Nephron progenitor cell (in vitro differentiated cells): ENCODE measurements at regions not wholly inside any gene's neighbourhood (a gene's known extent, or its start where the extent isn't known, plus 50 kb on each side); places are given as distances from the start of the nearest gene placed in this dataset.

ENCODE experiments used
- DNase-seq: peaks from one replicate; pipeline ENCODE4 v3.0.0; 2021
- H3K27ac Mint-ChIP-seq: 2 replicates; pipeline ENCODE4 v1.8.0; 2021; ENCODE audit warnings: mild to moderate bottlenecking, moderate library complexity, mixed read lengths
- H3K27me3 Mint-ChIP-seq: 2 replicates; pipeline ENCODE4 v1.8.0; 2021; ENCODE audit warnings: mild to moderate bottlenecking, low read depth, mixed read lengths; ENCODE audit not compliant: poor library complexity
- H3K36me3 Mint-ChIP-seq: 2 replicates; pipeline ENCODE4 v1.8.0; 2021; ENCODE audit warnings: low read depth, mixed read lengths
- H3K4me1 Mint-ChIP-seq: 2 replicates; pipeline ENCODE4 v1.8.0; 2021; ENCODE audit warnings: mixed read lengths
- H3K4me3 Mint-ChIP-seq: 2 replicates; pipeline ENCODE4 v1.8.0; 2021; ENCODE audit warnings: mild to moderate bottlenecking, moderate library complexity, mixed read lengths
- H3K9me3 Mint-ChIP-seq: 2 replicates; pipeline ENCODE4 v1.8.0; 2021; ENCODE audit warnings: mild to moderate bottlenecking, moderate library complexity, mixed read lengths
- CTCF ChIP-seq: fragments of 200-600 bp; sonication (generic); IDR thresholded peaks from 2 replicates; pipeline ENCODE4 v1.5.0; 2021; ENCODE audit warnings: antibody characterized with exemption

- peaks cover 5% of the 10 kb centered on the region for H3K9me3 Mint-ChIP-seq
- no peaks in the 10 kb centered on the region for H3K36me3 Mint-ChIP-seq
- no peak for TF ChIP-seq CTCF
- DNase-seq, result no peak
- H3K27ac Mint-ChIP-seq, result no peak overlapping the region
- H3K4me1 Mint-ChIP-seq, result no peaks in the 10 kb centered on the region
- no peak overlapping the region for H3K4me3 Mint-ChIP-seq
- peaks cover 4% of the 10 kb centered on the region for H3K27me3 Mint-ChIP-seq
Observed at GRCh38 chr13:38147050-38147449, 202.6 kb upstream of the UFM1 start.

DNA sequence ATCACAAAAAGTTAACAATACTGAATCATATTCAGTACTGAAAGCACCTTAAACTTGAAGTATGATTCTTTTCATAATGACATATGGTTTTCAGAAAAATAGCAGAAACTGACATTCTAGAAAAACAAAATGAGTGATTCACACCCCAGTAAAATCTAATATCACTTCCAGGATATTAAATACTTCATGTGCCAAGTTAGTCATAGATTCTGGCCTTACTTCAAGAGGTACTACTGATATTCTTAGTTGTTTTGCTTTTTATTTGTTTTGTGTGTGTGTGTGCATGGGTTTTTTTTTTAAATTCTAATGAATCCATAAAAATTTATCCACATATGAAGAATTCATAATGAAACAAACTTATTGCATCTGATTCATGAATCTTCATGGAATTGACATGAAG is 207.9 kb upstream of the UFM1 start:
- H3K4me3 Mint-ChIP-seq, result no peak overlapping the region
- no peak for DNase-seq
- no peak for TF ChIP-seq CTCF

DNA sequence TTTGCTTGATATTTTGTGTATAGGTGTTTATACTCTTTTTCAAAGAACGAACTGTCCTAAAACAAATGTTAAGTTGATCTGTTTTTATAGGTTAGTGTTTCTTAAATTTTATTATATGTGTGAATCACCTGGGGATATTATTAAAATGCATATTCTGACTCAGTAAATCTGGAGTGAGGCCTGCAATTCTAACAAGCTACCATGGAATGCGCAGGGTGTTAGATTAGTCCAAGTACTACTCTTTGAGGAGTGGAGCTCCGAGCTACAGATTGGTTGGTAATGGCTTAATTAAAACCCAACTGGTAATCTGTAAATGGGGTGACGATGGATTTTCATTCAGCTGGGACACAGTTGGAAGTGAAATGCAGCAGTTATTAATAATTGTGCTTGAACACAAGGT is 214.1 kb upstream of the UFM1 start:
- DNase-seq, result no peak
- peaks cover 5% of the 10 kb centered on the region for H3K9me3 Mint-ChIP-seq
- no peaks in the 10 kb centered on the region for H3K36me3 Mint-ChIP-seq
- TF ChIP-seq CTCF, result no peak
- no peak overlapping the region for H3K27ac Mint-ChIP-seq
- H3K4me3 Mint-ChIP-seq, result no peak overlapping the region
- H3K4me1 Mint-ChIP-seq, result no peaks in the 10 kb centered on the region
- H3K27me3 Mint-ChIP-seq, result no peaks in the 10 kb centered on the region

More for the DNA sequence above, 207.9 kb upstream of the UFM1 start:
- Mint-ChIP-seq H3K27me3 (peaks cover 4% of the 10 kb centered on the region), H3K4me1 (no peaks in the 10 kb centered on the region), H3K9me3 (peaks cover 5% of the 10 kb centered on the region), H3K27ac (no peak overlapping the region), H3K36me3 (no peaks in the 10 kb centered on the region)

DNA sequence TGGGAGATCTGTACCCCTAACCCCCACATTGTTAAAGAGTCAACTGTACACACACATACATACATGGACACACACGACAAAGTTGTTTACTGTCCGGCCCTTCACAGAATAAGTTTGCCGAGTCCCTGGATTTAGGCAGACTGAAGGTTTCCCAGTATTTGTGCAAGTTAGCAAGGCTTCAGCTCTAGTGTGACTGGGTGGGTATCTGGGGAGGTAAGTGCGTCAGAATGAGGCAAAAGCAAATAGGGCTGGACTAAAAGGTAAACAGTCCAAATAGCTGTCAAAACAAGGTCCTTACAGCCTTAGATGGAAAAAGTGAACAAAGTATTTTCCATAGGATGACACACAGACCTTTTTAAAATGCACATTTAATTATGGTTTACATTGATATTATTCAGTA is 228.4 kb upstream of the UFM1 start:
- H3K9me3 Mint-ChIP-seq, result no peaks in the 10 kb centered on the region
- H3K27ac Mint-ChIP-seq, result peak overlapping the region; percentile 74

DNA sequence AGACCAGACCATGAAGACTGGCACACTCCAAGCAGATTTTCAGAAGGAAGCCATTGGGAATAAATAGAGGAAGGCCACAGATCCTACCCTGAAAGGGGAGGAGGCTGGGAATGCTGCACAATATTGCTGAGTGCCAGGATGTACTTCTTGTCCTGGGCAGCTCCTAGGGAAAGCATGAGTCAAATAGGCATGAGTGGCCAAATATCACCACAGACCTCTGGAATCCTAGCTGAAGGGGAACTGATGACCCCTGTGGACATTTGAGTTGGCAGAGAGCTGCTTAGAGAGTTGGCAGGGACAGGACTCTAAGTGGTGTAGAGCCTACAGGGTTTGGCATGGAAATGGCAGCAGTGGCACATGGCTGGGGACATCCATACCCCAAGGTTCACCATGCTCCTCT is 234.3 kb upstream of the TRPC4 start:
- DNase-seq, result no peak
- TF ChIP-seq CTCF, result no peak
- Mint-ChIP-seq H3K27me3 (no peaks in the 10 kb centered on the region), H3K36me3 (no peaks in the 10 kb centered on the region), H3K4me1 (no peaks in the 10 kb centered on the region), H3K9me3 (no peaks in the 10 kb centered on the region), H3K27ac (no peak overlapping the region), H3K4me3 (no peak overlapping the region)

More for the DNA sequence above, 228.4 kb upstream of the UFM1 start:
- no peaks in the 10 kb centered on the region for H3K4me1 Mint-ChIP-seq
- H3K4me3 Mint-ChIP-seq, result no peak overlapping the region
- no peak for DNase-seq
- no peaks in the 10 kb centered on the region for H3K27me3 Mint-ChIP-seq
- TF ChIP-seq CTCF, result no peak
- no peaks in the 10 kb centered on the region for H3K36me3 Mint-ChIP-seq

DNA sequence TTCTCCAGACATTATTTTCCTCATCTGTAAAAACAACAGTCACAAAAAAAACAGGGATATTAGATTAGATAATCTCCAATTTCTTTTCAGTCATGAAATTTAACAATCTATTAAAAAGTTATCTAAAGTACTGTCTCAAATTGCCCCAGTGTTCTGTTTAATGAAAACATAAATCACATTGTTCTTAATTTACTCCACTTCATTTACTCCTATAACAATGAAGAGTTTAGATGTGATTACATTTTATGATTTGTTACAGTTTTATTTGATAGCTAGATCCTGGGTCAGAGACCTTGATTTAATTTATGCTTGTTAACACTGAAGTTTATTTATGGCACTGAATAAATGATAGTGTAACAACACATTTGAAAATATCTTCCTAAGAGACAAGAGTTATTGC is 230.2 kb upstream of the TRPC4 start:
- Mint-ChIP-seq H3K27me3 (no peaks in the 10 kb centered on the region), H3K27ac (no peak overlapping the region), H3K4me1 (no peaks in the 10 kb centered on the region), H3K36me3 (no peaks in the 10 kb centered on the region), H3K4me3 (no peak overlapping the region), H3K9me3 (no peaks in the 10 kb centered on the region)
- TF ChIP-seq CTCF, result no peak
- no peak for DNase-seq
